Left ventricle myocardium superior (tissue), 1 donor: ENCODE measurements at regions not wholly inside any gene's neighbourhood (a gene's known extent, or its start where the extent isn't known, plus 50 kb on each side); places are given as distances from the start of the nearest gene placed in this dataset.

ENCODE experiments used
- ATAC-seq: fragments of 200-7000 bp; cut with Tn5 transposase; one replicate; pipeline ENCODE4 v1.9.1; 2020; ENCODE audit warnings: mild to moderate bottlenecking, moderate library complexity
- DNase-seq: peaks from one replicate; pipeline ENCODE4 v3.0.0-alpha.2; 2020
- intact Hi-C: fragments of 100-400 bp; cut with micrococcal nuclease; formaldehyde crosslinking; loops from one replicate; pipeline ENCODE4 v1.11.0; 2022
- donor health status: DM: no; HTN: yes; CAD: no; lungs with severe emphysema.

DNA sequence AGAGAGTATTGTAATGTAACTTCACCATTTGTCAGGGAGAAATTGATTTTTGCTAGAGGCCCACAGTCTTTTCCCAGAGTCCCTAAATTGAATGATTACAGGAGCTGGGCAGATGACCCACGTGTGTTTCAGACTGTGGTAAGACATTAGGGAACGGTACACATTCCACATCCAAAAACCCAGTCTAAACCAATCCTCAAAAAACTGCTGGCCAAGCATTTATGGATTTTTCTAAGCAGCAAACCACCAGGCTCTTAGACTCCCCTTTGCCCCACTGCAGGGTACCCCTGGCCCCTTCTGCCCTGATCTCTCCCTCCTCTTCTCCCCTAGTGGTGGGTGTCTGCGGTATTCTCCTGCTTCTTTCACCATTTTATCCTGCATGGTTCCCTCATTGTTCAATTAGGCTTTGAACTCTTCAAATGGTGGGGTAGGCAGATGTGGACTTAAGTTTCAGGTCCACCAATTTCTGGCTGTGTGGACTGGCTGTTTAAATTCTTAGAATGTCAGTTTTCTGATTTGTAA, 135.5 kb upstream of the SORCS3 start:
- no peak for ATAC-seq
- intact Hi-C loops, result no loop called here
- DNase-seq, result no peak

DNA sequence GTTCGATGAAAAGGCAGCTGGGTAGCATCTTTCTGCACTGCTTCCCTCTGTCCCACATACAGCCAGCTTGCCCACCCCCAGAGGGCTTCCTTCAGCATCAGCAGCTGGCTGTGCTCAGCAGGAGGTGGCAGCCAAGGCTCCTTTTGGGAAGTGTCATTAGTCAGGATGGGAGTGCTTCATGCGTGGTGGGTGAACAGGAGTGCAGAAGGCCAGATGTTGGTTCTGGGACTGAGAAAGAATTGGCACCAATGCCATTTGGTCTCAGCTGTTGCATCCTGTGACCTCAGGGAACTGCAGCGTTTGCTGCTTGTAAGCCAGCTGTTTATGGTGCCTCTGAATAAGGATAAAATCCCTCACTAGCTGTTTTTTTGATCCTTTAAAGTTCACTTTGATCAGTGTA, 131.1 kb upstream of the SORCS3 start:
- intact Hi-C loops, result no loop called here
- DNase-seq (no peak), ATAC-seq (no peak)

DNA sequence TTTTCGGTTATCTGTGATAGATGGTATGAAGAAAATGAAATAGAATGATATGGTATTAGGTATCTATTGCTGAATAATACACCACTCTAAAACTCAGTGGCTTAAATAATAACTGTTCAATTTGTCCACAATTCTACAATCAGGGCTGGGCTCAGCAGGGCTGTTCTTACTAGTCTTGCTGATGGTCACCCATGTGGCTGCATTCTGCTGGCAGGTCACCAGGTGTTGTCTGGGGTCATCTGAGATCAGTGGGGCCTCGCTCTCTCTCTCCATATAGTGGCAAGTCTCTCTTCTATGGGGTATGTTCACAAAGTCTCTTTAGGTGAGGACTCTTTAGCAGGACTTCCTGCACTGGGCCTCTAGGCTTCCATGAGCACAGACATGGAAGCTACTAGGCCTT, 130.4 kb upstream of the SORCS3 start:
- DNase-seq, result no peak
- no peak for ATAC-seq
- intact Hi-C loops, result no loop called here

DNA sequence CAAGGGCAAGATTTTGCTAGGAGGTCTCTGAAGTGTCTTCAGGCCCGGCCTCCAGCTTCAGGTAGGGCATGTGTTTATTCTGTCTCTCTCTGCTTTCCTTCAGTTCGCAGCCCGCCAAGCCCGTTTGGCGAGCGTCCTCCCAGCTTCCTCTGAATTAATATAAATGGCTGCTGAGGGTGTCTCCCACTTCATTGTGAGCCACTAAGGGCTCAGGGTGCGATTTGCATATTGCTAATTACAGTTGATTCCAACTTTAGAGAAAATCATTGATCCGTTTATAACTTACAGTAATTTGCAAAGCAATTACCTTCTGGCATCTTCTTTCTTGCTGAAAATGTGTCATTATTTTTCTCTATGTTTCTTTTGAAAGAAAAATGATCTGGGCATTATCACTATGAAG, 128.3 kb upstream of the SORCS3 start:
- DNase-seq, result no peak
- ATAC-seq, result no peak
- intact Hi-C loops, result no loop called here

DNA sequence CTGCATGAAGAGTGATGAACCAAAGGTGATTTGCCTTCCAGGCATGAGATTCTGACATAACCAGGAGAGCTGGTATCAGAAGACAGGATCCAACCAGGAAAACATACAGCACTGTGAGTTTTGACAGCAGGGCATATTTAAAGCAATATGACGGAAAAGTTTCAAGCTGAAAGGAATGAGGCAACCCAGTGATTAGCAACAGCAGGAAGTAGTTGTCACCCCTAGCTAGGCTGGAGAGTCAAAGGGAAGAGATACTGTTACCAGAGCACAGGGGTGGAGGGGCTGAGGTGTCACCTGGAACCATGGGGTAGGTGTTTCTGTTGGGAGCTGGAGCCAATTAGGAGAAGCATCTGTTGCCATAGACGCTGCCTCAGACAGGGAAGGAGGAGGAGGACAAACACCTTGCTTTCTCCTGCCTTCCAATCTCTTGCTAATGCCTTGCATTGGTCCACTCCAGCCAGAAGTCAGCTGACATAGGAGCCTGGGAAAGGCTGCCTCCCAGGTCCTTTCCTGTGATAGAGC, 125.4 kb upstream of the SORCS3 start:
- ATAC-seq, result no peak
- intact Hi-C loops, result no loop called here
- DNase-seq, result no peak

DNA sequence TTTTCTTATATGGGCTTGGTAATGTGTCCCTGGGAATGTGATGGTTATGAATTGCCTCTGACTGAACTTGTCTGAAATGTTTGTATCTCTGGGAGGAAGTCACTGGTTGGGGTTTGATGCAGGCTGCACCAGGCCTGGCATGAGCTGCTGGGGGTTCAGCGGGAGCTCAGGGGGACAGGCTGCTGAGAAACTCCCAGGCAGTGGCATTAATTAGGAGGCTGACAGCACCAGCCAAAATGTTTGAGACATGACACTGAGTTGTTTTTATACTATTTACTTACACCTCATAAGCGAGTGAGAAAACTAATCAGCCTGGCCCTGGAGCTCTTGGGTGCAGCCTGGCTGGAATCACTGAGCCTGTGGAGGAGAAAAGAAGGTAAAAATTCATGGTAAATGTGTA, 124.1 kb upstream of the SORCS3 start:
- DNase-seq (no peak), ATAC-seq (no peak)
- intact Hi-C loops, result no loop called here

DNA sequence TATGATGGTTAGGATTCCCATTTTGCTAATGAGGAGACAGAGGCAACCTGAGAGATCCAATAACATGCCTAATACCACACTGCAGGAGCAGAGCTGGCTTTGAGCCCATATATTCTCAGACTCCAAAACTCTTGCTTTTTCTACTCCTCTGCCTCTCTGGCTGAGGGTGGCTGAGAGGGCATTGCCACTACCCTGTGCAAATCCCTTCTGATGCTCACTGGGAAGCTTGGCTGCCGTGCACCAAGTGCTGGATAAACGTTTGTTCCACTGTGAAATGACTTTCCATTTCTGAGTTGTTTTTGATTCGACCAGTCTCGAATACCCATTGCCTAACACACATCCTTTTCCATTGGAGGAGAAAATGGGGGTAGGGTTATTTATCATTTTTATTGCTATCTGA, 123.1 kb upstream of the SORCS3 start:
- intact Hi-C loops, result no loop called here
- DNase-seq, result no peak

DNA sequence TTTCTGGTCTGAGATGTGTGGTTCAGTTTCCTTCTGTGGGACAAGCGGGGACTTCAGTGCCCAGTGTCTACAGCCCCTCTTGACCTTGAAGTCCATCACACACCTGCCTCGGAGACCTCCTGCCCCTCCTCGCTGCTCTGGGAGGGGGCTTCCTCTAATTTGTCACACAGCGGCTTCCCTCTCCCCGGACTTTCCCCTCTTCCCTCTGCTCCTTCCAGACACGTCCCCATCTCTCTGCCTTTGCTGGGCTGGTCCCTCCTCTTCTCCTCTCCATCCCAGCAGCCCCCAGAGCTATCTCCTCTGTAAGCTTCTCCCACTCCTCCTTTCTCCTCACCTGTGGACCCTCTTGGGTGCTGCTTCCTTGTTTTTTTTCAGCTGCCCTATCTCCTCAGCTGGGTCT, 122.2 kb upstream of the SORCS3 start:
- DNase-seq (no peak), ATAC-seq (no peak)
- intact Hi-C loops, result no loop called here

More for the DNA sequence above, 123.1 kb upstream of the SORCS3 start:
- no peak for ATAC-seq

DNA sequence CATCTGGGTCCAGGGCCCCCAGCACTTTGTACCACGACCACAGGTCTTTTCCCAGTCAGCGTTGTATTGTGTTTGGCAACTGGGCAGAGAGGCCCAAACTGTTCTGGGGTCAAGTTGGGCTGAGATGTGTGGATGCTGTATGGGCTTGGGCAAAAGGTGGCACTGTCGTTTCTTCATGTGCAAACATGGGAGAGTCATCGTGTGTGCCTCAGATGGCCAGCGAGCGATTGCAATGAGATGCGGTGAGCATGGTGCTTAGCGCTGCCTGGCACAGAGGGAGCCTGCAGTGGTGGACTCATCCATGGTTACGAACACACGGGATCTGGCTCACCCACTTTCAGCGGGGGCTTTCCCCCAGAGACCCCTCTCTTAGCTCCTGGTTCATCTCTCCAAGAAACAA, 120.4 kb upstream of the SORCS3 start:
- intact Hi-C loops, result no loop called here
- ATAC-seq (no peak), DNase-seq (no peak)

DNA sequence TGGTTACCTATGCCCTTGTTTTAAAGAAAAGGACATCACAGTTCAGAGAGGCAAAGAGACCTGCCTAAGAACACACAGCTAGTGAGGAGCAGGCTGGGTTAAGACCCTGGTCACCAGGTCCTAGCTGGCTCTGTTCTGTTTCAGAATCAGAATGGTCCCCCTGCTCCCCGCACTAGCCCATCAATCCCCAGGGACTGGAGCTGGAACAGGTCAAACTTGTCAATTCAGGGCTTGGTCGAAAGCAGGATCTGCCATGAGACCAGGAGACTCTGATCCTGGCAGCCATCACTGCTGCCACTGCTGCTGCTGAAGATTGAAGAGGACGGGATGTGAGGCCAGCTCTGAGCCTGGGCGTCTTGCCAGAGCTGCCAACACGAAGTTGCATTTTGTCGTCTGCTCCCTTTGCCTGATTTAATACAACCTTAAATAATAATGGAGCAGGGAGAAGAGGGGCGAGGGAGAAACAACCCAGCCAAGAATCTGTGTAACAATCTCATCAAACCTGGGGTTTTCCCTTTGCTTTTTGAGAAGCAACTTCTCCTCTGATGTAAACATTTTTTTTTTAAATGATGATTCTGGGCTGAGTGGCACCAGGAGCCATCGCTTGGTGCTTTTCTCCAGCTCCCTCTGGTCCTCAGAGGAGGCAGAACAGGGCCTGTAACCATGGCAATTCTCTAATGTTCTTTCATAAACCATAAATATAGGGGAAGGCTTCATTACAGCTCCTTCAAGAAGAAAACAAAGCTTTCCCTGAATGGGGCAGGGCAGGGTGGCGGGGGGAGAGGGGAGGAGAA, 119.0 kb upstream of the SORCS3 start:
- intact Hi-C loops, result no loop called here
- peak; percentile 72 for DNase-seq
- peak; percentile 83 for ATAC-seq

DNA sequence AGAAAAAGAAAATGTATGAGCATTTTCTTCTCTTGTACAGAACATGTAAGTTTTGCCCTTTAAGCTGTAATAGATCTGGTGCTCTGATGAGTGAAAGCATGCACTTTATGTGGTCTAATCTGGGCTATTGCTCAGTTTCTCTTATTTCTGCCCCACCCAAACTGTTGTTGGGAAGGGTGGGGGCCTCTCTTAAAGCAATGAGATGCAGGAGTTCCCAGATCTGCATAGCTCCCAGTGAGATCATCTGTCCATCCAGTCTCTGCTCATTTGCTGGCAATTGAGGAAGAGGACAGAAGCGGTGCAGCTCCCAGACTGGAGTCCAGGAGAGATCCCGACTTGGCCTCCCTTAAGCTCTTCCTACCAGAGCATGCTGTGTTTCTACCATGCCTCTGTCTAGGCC, 114.9 kb upstream of the SORCS3 start:
- no peak for ATAC-seq
- no peak for DNase-seq
- intact Hi-C loops, result no loop called here

DNA sequence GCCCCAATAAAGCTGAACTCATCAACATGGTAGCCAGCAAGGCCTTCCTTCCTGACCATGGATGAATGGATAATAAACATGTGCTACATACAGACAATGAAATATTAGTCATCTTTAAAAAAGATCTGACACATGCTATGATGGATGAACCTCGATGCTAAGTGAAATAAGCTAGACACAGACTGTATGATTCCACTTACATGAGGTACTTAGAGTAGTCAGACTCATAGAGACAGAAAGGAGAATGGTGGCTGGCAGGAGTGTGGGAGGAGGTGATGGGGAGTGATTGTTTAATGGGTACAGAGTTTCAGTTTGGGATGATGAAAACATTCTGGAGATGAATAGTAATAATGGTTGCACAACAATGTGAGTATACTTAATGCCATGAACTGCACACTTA, 114.1 kb upstream of the SORCS3 start:
- intact Hi-C loops, result no loop called here

DNA sequence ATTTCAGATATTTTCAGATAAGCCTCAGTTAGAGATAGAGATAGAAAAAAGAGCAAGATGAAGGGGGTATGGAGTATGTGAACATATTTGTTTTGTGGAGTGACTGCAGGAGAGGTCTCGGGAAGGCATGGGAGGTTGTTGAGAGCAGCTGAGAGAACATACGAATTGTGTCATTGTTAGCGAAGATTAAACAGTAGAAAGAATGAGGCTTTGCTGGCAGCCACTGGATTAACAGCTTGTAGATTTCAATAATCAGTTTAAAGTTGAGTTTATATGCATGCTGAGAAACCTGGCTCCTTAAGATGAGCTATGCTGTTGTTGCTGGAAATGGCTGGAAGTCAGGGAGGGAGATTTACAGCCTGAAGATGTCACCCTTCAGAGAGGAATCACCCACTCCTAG, 100.9 kb upstream of the SORCS3 start:
- ATAC-seq (no peak), DNase-seq (no peak)
- intact Hi-C loops, result no loop called here

More for the DNA sequence above, 114.1 kb upstream of the SORCS3 start:
- ATAC-seq (no peak), DNase-seq (no peak)

DNA sequence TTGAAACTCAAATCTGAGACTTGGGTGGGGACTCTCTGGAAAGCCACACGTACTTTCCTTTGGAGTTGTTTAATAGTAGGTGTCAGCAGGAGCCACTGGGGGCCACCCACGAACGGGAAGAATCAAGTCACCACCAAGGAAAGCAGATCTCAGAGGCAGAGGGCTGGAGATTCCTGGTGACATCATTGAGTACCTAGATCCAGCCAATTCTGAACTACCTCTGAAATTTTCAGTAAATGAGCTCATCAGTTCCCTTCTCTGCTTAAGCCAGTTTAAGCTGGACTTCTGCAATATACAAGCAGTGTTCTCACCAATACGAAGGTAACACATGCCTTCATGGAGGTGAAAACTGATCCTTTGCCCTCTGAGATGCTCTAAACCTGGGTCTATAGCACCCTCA, 99.3 kb upstream of the SORCS3 start:
- intact Hi-C loops, result no loop called here
- ATAC-seq (no peak), DNase-seq (no peak)

DNA sequence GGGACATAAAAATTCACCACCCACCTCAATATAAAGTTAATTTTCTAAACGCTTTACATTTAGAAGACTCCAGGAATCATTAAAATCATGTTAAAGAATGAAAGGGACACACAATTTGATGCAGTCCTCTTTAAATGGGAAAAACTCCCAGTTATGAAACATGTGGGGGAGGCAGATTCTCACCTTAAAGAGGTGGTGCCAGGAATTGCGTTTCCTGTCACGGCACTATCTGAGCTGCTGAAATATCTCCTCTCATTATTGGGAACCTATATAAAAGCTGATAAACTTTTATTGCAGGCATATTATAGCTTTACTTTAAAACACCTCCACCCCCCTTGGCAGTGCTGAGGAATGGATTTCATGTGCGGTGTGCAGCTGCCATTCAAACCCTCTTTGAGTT, 94.8 kb upstream of the SORCS3 start:
- DNase-seq (no peak), ATAC-seq (no peak)
- intact Hi-C loops, result no loop called here

DNA sequence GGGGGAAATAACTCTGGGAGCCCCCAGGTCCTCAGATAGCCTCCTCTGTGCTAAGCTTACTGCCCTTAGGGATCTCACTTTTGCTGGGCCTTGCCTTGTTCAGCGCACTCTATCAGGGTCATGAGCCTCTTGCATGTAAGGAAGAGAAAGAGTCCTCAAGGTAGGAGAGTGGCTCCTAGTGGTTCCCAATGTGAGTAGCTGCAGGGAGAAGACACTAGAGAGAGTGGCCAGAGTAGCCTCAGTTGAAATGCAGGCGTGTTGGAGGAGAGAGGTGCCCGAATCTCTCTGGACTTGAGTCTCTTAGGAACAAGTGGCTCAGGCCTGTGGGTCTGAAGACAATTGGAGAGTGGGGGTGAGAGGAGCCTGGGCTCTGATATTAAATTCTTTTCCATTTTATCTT, 94.3 kb upstream of the SORCS3 start:
- intact Hi-C loops, result no loop called here
- no peak for ATAC-seq
- no peak for DNase-seq

DNA sequence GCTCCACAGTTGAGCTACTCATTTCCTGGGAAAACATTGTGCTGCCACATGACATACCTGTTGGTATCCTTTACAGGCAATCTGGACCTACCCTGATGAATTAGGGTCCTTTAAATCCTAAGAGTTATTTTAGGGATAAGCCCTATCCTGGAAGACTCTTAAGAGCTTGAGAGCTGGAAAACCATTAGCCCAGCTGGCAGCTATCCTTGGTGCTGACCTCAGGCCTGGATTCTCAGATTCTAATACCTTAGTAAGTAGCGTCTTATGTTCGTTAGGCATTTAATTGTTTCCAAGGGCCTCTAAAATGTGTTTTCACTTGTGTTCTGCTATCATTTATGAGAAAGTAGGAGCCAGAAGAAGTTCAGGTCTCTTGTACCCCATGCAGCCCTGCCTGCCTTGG, 93.0 kb upstream of the SORCS3 start:
- intact Hi-C loops, result no loop called here
- no peak for DNase-seq
- no peak for ATAC-seq

DNA sequence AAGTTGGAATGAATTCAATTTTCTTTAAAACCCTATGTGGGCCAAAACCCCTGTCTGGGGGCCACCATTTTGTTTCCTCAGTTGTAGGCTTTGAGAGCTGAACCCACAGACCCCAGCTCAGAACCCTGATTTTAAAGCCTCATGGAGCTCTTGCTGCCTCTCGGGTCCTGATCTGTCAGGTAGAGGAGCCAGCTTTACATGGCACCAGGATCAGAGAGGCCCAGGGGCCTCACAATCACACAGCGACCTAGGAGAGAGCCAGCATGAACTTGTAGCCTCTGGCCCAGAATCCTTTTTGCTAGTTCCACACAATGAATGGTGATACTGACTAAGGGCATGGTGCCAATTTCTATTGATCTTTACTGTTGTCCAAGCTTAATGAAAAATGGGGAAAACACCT, 84.3 kb upstream of the SORCS3 start:
- no peak for ATAC-seq
- intact Hi-C loops, result no loop called here
- no peak for DNase-seq

DNA sequence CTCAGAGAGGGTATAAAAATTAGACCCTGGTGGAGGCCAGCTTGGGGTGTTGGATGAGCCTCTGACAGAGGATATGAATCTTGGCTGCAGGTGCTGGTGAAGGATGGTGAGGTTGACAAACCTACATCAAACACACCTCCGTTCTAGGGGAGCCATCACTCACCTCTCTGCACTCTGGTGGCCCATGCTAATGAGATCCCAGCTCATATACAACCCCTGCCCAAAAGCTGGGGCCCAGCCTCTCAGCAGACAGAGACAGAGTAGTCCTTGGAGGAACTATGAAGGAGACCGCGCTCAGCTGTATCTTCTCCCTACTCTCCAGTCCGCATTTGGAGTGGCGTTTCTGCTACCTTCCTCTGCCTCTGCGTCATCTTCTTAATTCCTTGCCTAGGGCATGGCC, 83.1 kb upstream of the SORCS3 start:
- ATAC-seq (no peak), DNase-seq (no peak)
- intact Hi-C loops, result no loop called here

DNA sequence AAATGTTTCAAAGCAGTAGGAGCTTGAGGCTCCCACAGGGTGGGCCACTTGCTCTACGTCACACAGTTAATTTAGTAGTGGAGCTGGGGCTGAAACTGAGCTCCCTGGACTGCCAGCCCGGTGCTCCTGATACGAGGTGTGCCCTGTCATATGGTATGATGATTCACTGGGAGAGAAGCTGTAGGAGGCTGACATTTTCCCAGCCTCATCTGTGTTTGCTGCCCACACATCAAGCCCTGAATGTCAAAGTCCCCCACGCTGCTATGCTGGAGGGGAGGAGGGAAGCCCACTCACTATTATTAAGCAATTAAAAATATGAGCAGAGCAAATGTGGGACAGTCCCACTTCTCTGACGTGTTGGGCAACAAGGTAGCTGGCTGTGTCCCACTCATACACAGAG, 81.2 kb upstream of the SORCS3 start:
- no peak for ATAC-seq
- DNase-seq, result no peak
- intact Hi-C loops, result no loop called here

DNA sequence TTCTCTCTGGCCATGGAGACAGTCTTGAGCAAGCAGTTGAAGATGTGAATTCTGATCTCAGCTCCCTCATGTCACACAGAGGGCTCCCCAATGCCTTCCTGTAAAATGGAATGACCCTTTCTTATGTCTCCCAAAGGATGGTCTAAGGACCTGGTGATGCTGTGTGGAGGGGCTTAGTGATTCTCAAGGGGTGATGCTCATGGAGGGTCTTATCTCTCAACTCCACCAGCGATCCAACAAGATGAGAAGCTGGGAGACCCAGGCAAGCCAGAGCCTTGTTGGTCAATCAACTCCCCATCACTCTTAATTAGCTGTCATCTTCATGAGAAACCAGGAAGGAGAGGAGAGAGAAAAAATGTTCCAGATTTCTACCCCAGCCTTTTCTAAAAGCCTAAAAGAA, 78.0 kb upstream of the SORCS3 start:
- no peak for DNase-seq
- no peak for ATAC-seq
- intact Hi-C loops, result no loop called here
